HepG2 (cell line): ENCODE measurements at regions not wholly inside any gene's neighbourhood (a gene's known extent, or its start where the extent isn't known, plus 50 kb on each side); places are given as distances from the start of the nearest gene placed in this dataset.
"Not testable (repeated sequence)": the region's sequence is repeated elsewhere in the genome, so short reads cannot be mapped to it uniquely, and the experiment has no call there.

ENCODE experiments used
- ATAC-seq: fragments of 200-7000 bp; cut with Tn5 transposase; 3 replicates; pipeline ENCODE4 v1.9.1; 2020; ENCODE audit warnings: mild to moderate bottlenecking, moderate library complexity
- BruUV-seq: library from RNA; stranded (reverse); fragments of 400-500 nt; replicated peaks from 2 replicates; lab custom pipeline; 2021; lab: Mats Ljungman, UMichigan
- CTCF ChIA-PET: fragments of 300-600 bp; formaldehyde crosslinking; extraction: SDS; loops from one replicate; lab custom pipeline; 2021; ENCODE audit warnings: low total read pairs, inconsistent platforms, low intra/inter-chr PET ratio; lab: Yijun Ruan, JAX
- POLR2A ChIA-PET: fragments of 350-600 bp; sonication (Branson Sonifier 250); formaldehyde crosslinking; loops from one replicate; lab custom pipeline; 2020; ENCODE audit warnings: antibody characterized with exemption, inconsistent platforms; lab: Yijun Ruan, JAX
- DNase-seq: peaks from one replicate; pipeline ENCODE4 v3.0.0-alpha.2; 2015; ENCODE audit warnings: low spot score
- FAIRE-seq: peaks from 3 replicates; lab custom pipeline; 2011; peaks lifted over from hg19 to GRCh38; lab: Jason Lieb, UNC
- H2AFZ ChIP-seq: one replicate; pipeline ENCODE4 v1.6.1; 2011; ENCODE audit warnings: low read length, inconsistent platforms
- H3K27ac ChIP-seq: fragments of 300-600 bp; 3 replicates; pipeline ENCODE4 v1.8.0; 2011; ENCODE audit warnings: mixed run types, mild to moderate bottlenecking, mixed read lengths, low read length, inconsistent platforms; ENCODE audit not compliant: insufficient read depth; ENCODE audit errors: extremely low read length
- H3K27me3 ChIP-seq, 2 experiments: fragments of 200-600 bp in 1 of 2; 2 replicates in 1 of 2; 3 replicates in 1 of 2; pipeline versions ENCODE4 v1.6.0 to v1.8.0; 2011; ENCODE audit warnings: low read length in 2 of 2, mild to moderate bottlenecking in 2 of 2, moderate library complexity in 2 of 2, inconsistent platforms in 1 of 2; ENCODE audit not compliant: insufficient read depth in 2 of 2, control insufficient read depth in 1 of 2
- H3K36me3 ChIP-seq, 2 experiments: fragments of 200-600 bp in 1 of 2; replicated peaks in 1 of 2; 2 replicates in 1 of 2; 3 replicates in 1 of 2; pipeline versions ENCODE4 v1.5.1 to v1.8.0; 2011; ENCODE audit warnings: low read length in 2 of 2, inconsistent platforms in 1 of 2; ENCODE audit not compliant: insufficient read depth in 2 of 2, control insufficient read depth in 1 of 2
- H3K4me1 ChIP-seq: 2 replicates; pipeline ENCODE4 v1.5.1; 2012; ENCODE audit warnings: low read length, inconsistent platforms; ENCODE audit not compliant: insufficient read depth
- H3K4me2 ChIP-seq: 2 replicates; pipeline ENCODE4 v1.6.0; 2011; ENCODE audit warnings: low read depth, low read length, inconsistent platforms
- H3K4me3 ChIP-seq, 3 experiments: fragments of 200-600 bp in 1 of 3; sonication (generic), shearing (Covaris generic) in 1 of 3; replicated peaks in 1 of 3; 2 replicates each; pipeline ENCODE4 v1.5.1; 2011 to 2016; ENCODE audit warnings: low read length in 3 of 3, inconsistent platforms in 2 of 3, low read depth in 2 of 3, mild to moderate bottlenecking in 2 of 3, control low read depth in 1 of 3, mixed read lengths in 1 of 3; ENCODE audit not compliant: insufficient read depth in 1 of 3
- H3K79me2 ChIP-seq: one replicate; pipeline ENCODE4 v1.6.1; 2011; ENCODE audit warnings: low read length, inconsistent platforms; ENCODE audit not compliant: insufficient read depth
- H3K9ac ChIP-seq: 2 replicates; pipeline ENCODE4 v1.6.0; 2011; ENCODE audit warnings: mild to moderate bottlenecking, low read depth, low read length, inconsistent platforms; ENCODE audit not compliant: insufficient read depth
- H3K9me3 ChIP-seq: 2 replicates; pipeline ENCODE4 v1.5.1; 2012; ENCODE audit warnings: mild to moderate bottlenecking, low read length
- H4K20me1 ChIP-seq: 2 replicates; pipeline ENCODE4 v1.6.0; 2011; ENCODE audit warnings: inconsistent platforms, mild to moderate bottlenecking, low read length, moderate library complexity; ENCODE audit not compliant: insufficient read depth
- HOXA7 ChIP-seq: sonication (generic); formaldehyde crosslinking; IDR thresholded peaks from 2 replicates; pipeline ENCODE4 v1.8.1; 2022; ENCODE audit warnings: mild to moderate bottlenecking, missing genetic modification reagents, moderate library complexity
- NR0B2 ChIP-seq: sonication (generic); formaldehyde crosslinking; IDR thresholded peaks from 2 replicates; pipeline ENCODE4 v1.4.0; 2020; ENCODE audit warnings: mild to moderate bottlenecking, missing genetic modification reagents
- PRDM10 ChIP-seq: sonication (generic); formaldehyde crosslinking; IDR thresholded peaks from 2 replicates; pipeline ENCODE4 v1.4.0; 2020; ENCODE audit warnings: low read depth, missing genetic modification reagents
- SIN3A ChIP-seq: IDR thresholded peaks from 2 replicates; pipeline ENCODE4 v1.6.1; 2011; ENCODE audit warnings: low read depth, mild to moderate bottlenecking, control low read depth, low read length, borderline replicate concordance
- SP140L ChIP-seq: sonication (generic); formaldehyde crosslinking; IDR thresholded peaks from 2 replicates; pipeline ENCODE4 v1.4.0; 2020; ENCODE audit warnings: missing genetic modification reagents, borderline replicate concordance
- TCF12 ChIP-seq, 2 experiments: fragments of 450-650 bp in 1 of 2; sonication (generic) in 1 of 2; formaldehyde crosslinking in 1 of 2; IDR thresholded peaks; 2 replicates each; pipeline versions ENCODE4 v1.6.1 to v1.8.0; 2017 to 2022; ENCODE audit warnings: antibody characterized with exemption in 1 of 2, mild to moderate bottlenecking in 1 of 2, missing genetic modification reagents in 1 of 2, moderate library complexity in 1 of 2
- ZNF709 ChIP-seq: sonication (generic); formaldehyde crosslinking; IDR thresholded peaks from 2 replicates; pipeline ENCODE4 v1.5.0; 2020; ENCODE audit warnings: mild to moderate bottlenecking, missing genetic modification reagents
- ZNF761 ChIP-seq: sonication (generic); formaldehyde crosslinking; conservative IDR thresholded peaks from 2 replicates; pipeline ENCODE4 v1.4.0; 2020; ENCODE audit warnings: mild to moderate bottlenecking, missing genetic modification reagents
- ZNF768 ChIP-seq: sonication (generic); formaldehyde crosslinking; IDR thresholded peaks from 2 replicates; pipeline ENCODE4 v1.4.0; 2020; ENCODE audit warnings: missing genetic modification reagents
- ZNF775 ChIP-seq: sonication (generic); formaldehyde crosslinking; IDR thresholded peaks from 2 replicates; pipeline ENCODE4 v1.4.0; 2020; ENCODE audit warnings: missing genetic modification reagents, mild to moderate bottlenecking, moderate library complexity, borderline replicate concordance
- WGBS: methylation state at CpG from one replicate; pipeline ENCODE4 v1.1.6; 2017; ENCODE audit warnings: low lambda C conversion rate; 5-methylcytosine and 5-hydroxymethylcytosine counted together
- in situ Hi-C: cut with HindIII; loops from 2 replicates; pipeline ENCODE4 v1.10.0; 2017; ENCODE audit warnings: low pct_unique_long_range_greater_than_20kb; ENCODE audit not compliant: extremely low pct_ligation_motif_present
- intact Hi-C: fragments of 100-400 bp; cut with micrococcal nuclease; formaldehyde crosslinking; loops from one replicate; pipeline ENCODE4 v1.10.0; 2022; ENCODE audit not compliant: unreplicated experiment

GRCh38 chr2:17193433-17193890 is 324.8 kb downstream of the RAD51AP2 start:
- peak; percentile 25; the same call in 1 of the 2 replicates for TF ChIP-seq ZNF768 (CRISPR knock-in tag)
- ATAC-seq, H3K9ac ChIP-seq, H3K36me3 ChIP-seq, H3K9me3 ChIP-seq, FAIRE-seq, CTCF ChIA-PET, H3K79me2 ChIP-seq, DNase-seq, H2AFZ ChIP-seq, H4K20me1 ChIP-seq, H3K4me1 ChIP-seq, H3K27ac ChIP-seq, in situ Hi-C loops, H3K4me3 ChIP-seq, H3K4me2 ChIP-seq, POLR2A ChIA-PET, BruUV-seq, intact Hi-C loops, H3K27me3 ChIP-seq: not testable (repeated sequence)
- WGBS = 77% methylated on average over 20 of the region's 32 CpGs

- ChIA-PET POLR2A (no interaction called here), CTCF (no interaction called here)
- in situ Hi-C loops = no loop called here
- ATAC-seq (no peak), DNase-seq (no peak), FAIRE-seq (no peak)
- Histone ChIP-seq H3K79me2 (no peaks in the 10 kb centered on the region), H4K20me1 (no peaks in the 10 kb centered on the region), H3K9ac (no peak overlapping the region), H3K9me3 (no peaks in the 10 kb centered on the region), H3K4me1 (no peaks in the 10 kb centered on the region), H2AFZ (no peak overlapping the region), H3K4me3 (no peak overlapping the region), H3K27ac (no peak overlapping the region), H3K36me3 (no peaks in the 10 kb centered on the region), H3K4me2 (no peak overlapping the region), H3K27me3 (no peaks in the 10 kb centered on the region)
- no peak for TF ChIP-seq HOXA7
- no peak for TF ChIP-seq ZNF761 (CRISPR knock-in tag)
- no peak for TF ChIP-seq ZNF709 (CRISPR knock-in tag)
- no peak for TF ChIP-seq PRDM10 (CRISPR knock-in tag)
- TF ChIP-seq TCF12 (IDR thresholded peaks at IDR 0.05) = no peak
- no peak for TF ChIP-seq TCF12 (CRISPR knock-in tag; IDR thresholded peaks at IDR 0.05)
- no peak for TF ChIP-seq ZNF775 (CRISPR knock-in tag)
- TF ChIP-seq NR0B2 (CRISPR knock-in tag) = no peak
- TF ChIP-seq SIN3A = no peak
- no peak for TF ChIP-seq SP140L (CRISPR knock-in tag)
- intact Hi-C loops = no loop called here
- BruUV-seq = no TSS peak
- 16% methylated on average over 4 of the region's 4 CpGs for WGBS
Measured at GRCh38 chr2:17191223-17191622, 327.0 kb downstream of the RAD51AP2 start.
